HEK293 (cell line): ENCODE measurements at regions not wholly inside any gene's neighbourhood (a gene's known extent, or its start where the extent isn't known, plus 50 kb on each side); places are given as distances from the start of the nearest gene placed in this dataset.

Source experiments
- GLIS1 ChIP-seq: fragments of 450-650 bp; formaldehyde crosslinking; IDR thresholded peaks from 2 replicates; pipeline ENCODE4 v1.5.1; 2016; ENCODE audit warnings: missing biosample characterization, missing genetic modification characterization
- KLF1 ChIP-seq: fragments of 450-650 bp; formaldehyde crosslinking; IDR thresholded peaks from 2 replicates; pipeline ENCODE4 v1.5.1; 2016; ENCODE audit warnings: missing biosample characterization, missing genetic modification characterization
- MZF1 ChIP-seq: fragments of 450-650 bp; formaldehyde crosslinking; IDR thresholded peaks from 2 replicates; pipeline ENCODE4 v1.5.1; 2017; ENCODE audit warnings: missing biosample characterization, missing genetic modification characterization, borderline replicate concordance
- PRDM2 ChIP-seq: fragments of 450-650 bp; formaldehyde crosslinking; IDR thresholded peaks from 2 replicates; pipeline ENCODE4 v1.5.1; 2016; ENCODE audit warnings: missing biosample characterization, missing genetic modification characterization, borderline replicate concordance
- PRDM4 ChIP-seq: fragments of 450-650 bp; formaldehyde crosslinking; IDR thresholded peaks from 2 replicates; pipeline ENCODE4 v1.5.1; 2017; ENCODE audit warnings: missing biosample characterization, missing genetic modification characterization
- PRDM6 ChIP-seq: fragments of 450-650 bp; formaldehyde crosslinking; IDR thresholded peaks from 2 replicates; pipeline ENCODE4 v1.5.1; 2017; ENCODE audit warnings: missing biosample characterization, missing genetic modification characterization
- RBAK ChIP-seq: fragments of 450-650 bp; formaldehyde crosslinking; IDR thresholded peaks from 2 replicates; pipeline ENCODE4 v1.5.1; 2016; ENCODE audit warnings: missing biosample characterization, missing genetic modification characterization
- SP7 ChIP-seq: fragments of 450-650 bp; formaldehyde crosslinking; IDR thresholded peaks from 2 replicates; pipeline ENCODE4 v1.5.1; 2016; ENCODE audit warnings: missing biosample characterization, missing genetic modification characterization
- ZBTB48 ChIP-seq: fragments of 450-650 bp; formaldehyde crosslinking; IDR thresholded peaks from 2 replicates; pipeline ENCODE4 v1.5.1; 2016; ENCODE audit warnings: missing biosample characterization, missing genetic modification characterization
- ZBTB7A ChIP-seq: fragments of 450-650 bp; formaldehyde crosslinking; IDR thresholded peaks from 2 replicates; pipeline ENCODE4 v1.5.1; 2016; ENCODE audit warnings: low read depth, missing biosample characterization, missing genetic modification characterization
- ZFHX2 ChIP-seq: fragments of 450-650 bp; formaldehyde crosslinking; conservative IDR thresholded peaks from 2 replicates; pipeline ENCODE4 v1.5.1; 2016; ENCODE audit warnings: missing biosample characterization, missing genetic modification characterization
- ZNF133 ChIP-seq: fragments of 450-650 bp; formaldehyde crosslinking; IDR thresholded peaks from 2 replicates; pipeline ENCODE4 v1.5.1; 2016; ENCODE audit warnings: missing biosample characterization, missing genetic modification characterization
- ZNF175 ChIP-seq: fragments of 450-650 bp; formaldehyde crosslinking; IDR thresholded peaks from 2 replicates; pipeline ENCODE4 v1.5.1; 2016; ENCODE audit warnings: missing biosample characterization, missing genetic modification characterization
- ZNF2 ChIP-seq: fragments of 450-650 bp; formaldehyde crosslinking; IDR thresholded peaks from 2 replicates; pipeline ENCODE4 v1.5.1; 2016; ENCODE audit warnings: missing biosample characterization, missing genetic modification characterization
- ZNF239 ChIP-seq: fragments of 450-650 bp; formaldehyde crosslinking; IDR thresholded peaks from 2 replicates; pipeline ENCODE4 v1.5.1; 2016; ENCODE audit warnings: missing biosample characterization, missing genetic modification characterization
- ZNF274 ChIP-seq, 2 experiments: fragments of 200-500 bp in 1 of 2; fragments of 450-650 bp in 1 of 2; sonication (Bioruptor generic) in 1 of 2; formaldehyde crosslinking in 1 of 2; IDR thresholded peaks; 2 replicates each; pipeline versions ENCODE4 v1.5.1 to v1.6.1; 2014 to 2016; ENCODE audit warnings: borderline replicate concordance in 1 of 2, inconsistent platforms in 1 of 2, low read length in 1 of 2, missing biosample characterization in 1 of 2, missing genetic modification characterization in 1 of 2
- ZNF292 ChIP-seq: fragments of 450-650 bp; formaldehyde crosslinking; IDR thresholded peaks from 2 replicates; pipeline ENCODE4 v1.5.1; 2016; ENCODE audit warnings: low read depth, missing biosample characterization, missing genetic modification characterization, borderline replicate concordance
- ZNF302 ChIP-seq: fragments of 450-650 bp; formaldehyde crosslinking; IDR thresholded peaks from 2 replicates; pipeline ENCODE4 v1.5.1; 2016; ENCODE audit warnings: missing biosample characterization, missing genetic modification characterization, low read depth
- ZNF341 ChIP-seq: fragments of 450-650 bp; formaldehyde crosslinking; IDR thresholded peaks from 2 replicates; pipeline ENCODE4; 2016; ENCODE audit warnings: low read depth, missing biosample characterization, missing genetic modification characterization
- ZNF433 ChIP-seq: fragments of 450-650 bp; formaldehyde crosslinking; IDR thresholded peaks from 2 replicates; pipeline ENCODE4 v1.5.1; 2016; ENCODE audit warnings: missing biosample characterization, missing genetic modification characterization, low read depth
- ZNF530 ChIP-seq: fragments of 450-650 bp; formaldehyde crosslinking; IDR thresholded peaks from 2 replicates; pipeline ENCODE4 v1.5.1; 2016; ENCODE audit warnings: low read depth, missing biosample characterization, missing genetic modification characterization
- ZNF580 ChIP-seq: fragments of 450-650 bp; formaldehyde crosslinking; IDR thresholded peaks from 2 replicates; pipeline ENCODE4 v1.5.1; 2016; ENCODE audit warnings: missing biosample characterization, missing genetic modification characterization
- ZNF585B ChIP-seq: fragments of 450-650 bp; formaldehyde crosslinking; IDR thresholded peaks from 2 replicates; pipeline ENCODE4 v1.5.1; 2016; ENCODE audit warnings: missing biosample characterization, missing genetic modification characterization
- ZNF600 ChIP-seq: fragments of 450-650 bp; formaldehyde crosslinking; IDR thresholded peaks from 2 replicates; pipeline ENCODE4 v1.5.1; 2016; ENCODE audit warnings: missing biosample characterization, missing genetic modification characterization
- ZNF621 ChIP-seq: fragments of 450-650 bp; formaldehyde crosslinking; IDR thresholded peaks from 2 replicates; pipeline ENCODE4 v1.5.1; 2017; ENCODE audit warnings: missing biosample characterization, missing genetic modification characterization
- ZNF664 ChIP-seq: fragments of 450-650 bp; formaldehyde crosslinking; IDR thresholded peaks from 2 replicates; pipeline ENCODE4 v1.5.1; 2016; ENCODE audit warnings: missing biosample characterization, missing genetic modification characterization
- ZNF837 ChIP-seq: fragments of 450-650 bp; formaldehyde crosslinking; IDR thresholded peaks from 2 replicates; pipeline ENCODE4 v1.5.1; 2016; ENCODE audit warnings: missing biosample characterization, missing genetic modification characterization
- TF ChIP-seq, protein P1 (sequence below): fragments of 450-650 bp; formaldehyde crosslinking; IDR thresholded peaks from 2 replicates; pipeline ENCODE4 v1.5.1; 2017; ENCODE audit warnings: missing biosample characterization, missing genetic modification characterization

DNA sequence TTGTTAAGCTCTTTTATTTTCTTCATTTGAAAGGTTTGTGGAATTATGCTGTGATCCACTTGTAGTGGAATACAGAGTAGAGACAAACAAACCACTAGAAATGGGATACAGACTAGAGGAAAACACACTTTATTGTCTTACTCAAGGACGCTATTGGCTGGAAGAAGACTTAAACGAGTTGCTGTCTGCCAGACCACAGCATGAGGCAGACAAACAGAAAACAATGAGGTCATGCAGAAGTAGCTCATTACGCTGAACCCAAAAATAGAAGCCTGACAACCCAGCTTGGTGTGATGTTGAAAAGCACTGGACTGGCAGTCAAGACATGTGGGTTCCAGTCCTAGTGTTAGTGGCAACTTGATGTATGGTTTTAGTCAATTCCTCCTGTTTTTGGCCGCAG is 62.4 kb upstream of the P3H2 start (continued):
- TF ChIP-seq ZNF133 (tag by site-specific recombination) = no peak
- TF ChIP-seq PRDM6 (tag by site-specific recombination) = peak; percentile 95
- no peak for TF ChIP-seq ZNF585B (tag by site-specific recombination)
- TF ChIP-seq ZNF621 (tag by site-specific recombination) = no peak
- peak; percentile 67 for TF ChIP-seq GLIS1 (tag by site-specific recombination)
- TF ChIP-seq ZNF433 (tag by site-specific recombination) = no peak
- no peak for TF ChIP-seq PRDM2 (tag by site-specific recombination)
- TF ChIP-seq RBAK (tag by site-specific recombination) = no peak
- TF ChIP-seq KLF1 = no peak
- no peak for TF ChIP-seq MZF1
- TF ChIP-seq ZNF580 (tag by site-specific recombination) = no peak
- no peak for TF ChIP-seq ZNF175
- no peak for TF ChIP-seq PRDM4 (tag by site-specific recombination)
- peak; percentile 84 for TF ChIP-seq SP7 (tag by site-specific recombination)
- TF ChIP-seq ZNF274 (IDR thresholded peaks at IDR 0.05; ENCODE audit: low read length) = no peak
- no peak for TF ChIP-seq ZNF274 (tag by site-specific recombination; IDR thresholded peaks at IDR 0.05; ENCODE audit: borderline replicate concordance)
- TF ChIP-seq ZNF341 (tag by site-specific recombination) = no peak
- TF ChIP-seq ZNF292 (tag by site-specific recombination) = no peak
- TF ChIP-seq ZNF239 (tag by site-specific recombination) = no peak
- TF ChIP-seq, protein P1, sequence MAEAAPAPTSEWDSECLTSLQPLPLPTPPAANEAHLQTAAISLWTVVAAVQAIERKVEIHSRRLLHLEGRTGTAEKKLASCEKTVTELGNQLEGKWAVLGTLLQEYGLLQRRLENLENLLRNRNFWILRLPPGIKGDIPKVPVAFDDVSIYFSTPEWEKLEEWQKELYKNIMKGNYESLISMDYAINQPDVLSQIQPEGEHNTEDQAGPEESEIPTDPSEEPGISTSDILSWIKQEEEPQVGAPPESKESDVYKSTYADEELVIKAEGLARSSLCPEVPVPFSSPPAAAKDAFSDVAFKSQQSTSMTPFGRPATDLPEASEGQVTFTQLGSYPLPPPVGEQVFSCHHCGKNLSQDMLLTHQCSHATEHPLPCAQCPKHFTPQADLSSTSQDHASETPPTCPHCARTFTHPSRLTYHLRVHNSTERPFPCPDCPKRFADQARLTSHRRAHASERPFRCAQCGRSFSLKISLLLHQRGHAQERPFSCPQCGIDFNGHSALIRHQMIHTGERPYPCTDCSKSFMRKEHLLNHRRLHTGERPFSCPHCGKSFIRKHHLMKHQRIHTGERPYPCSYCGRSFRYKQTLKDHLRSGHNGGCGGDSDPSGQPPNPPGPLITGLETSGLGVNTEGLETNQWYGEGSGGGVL (tag by site-specific recombination) = 0 out of 2 replicates have a peak, but pooled peaks have one; percentile 10
- TF ChIP-seq ZNF530 (tag by site-specific recombination) = no peak
- no peak for TF ChIP-seq ZNF302 (tag by site-specific recombination)
- no peak for TF ChIP-seq ZFHX2 (tag by site-specific recombination)
- TF ChIP-seq ZNF600 (tag by site-specific recombination) = peak; percentile 91
- no peak for TF ChIP-seq ZBTB7A (tag by site-specific recombination)
- TF ChIP-seq ZNF837 (tag by site-specific recombination) = no peak
- peak; percentile 70 for TF ChIP-seq ZNF2 (tag by site-specific recombination)
- TF ChIP-seq ZNF664 (tag by site-specific recombination) = no peak
- no peak for TF ChIP-seq ZBTB48 (tag by site-specific recombination)
